ENCODE measurements at regions not wholly inside any gene's neighbourhood (a gene's known extent, or its start where the extent isn't known, plus 50 kb on each side); places are given as distances from the start of the nearest gene placed in this dataset.
"Not testable (repeated sequence)": the region's sequence is repeated elsewhere in the genome, so short reads cannot be mapped to it uniquely, and the experiment has no call there.

DNA sequence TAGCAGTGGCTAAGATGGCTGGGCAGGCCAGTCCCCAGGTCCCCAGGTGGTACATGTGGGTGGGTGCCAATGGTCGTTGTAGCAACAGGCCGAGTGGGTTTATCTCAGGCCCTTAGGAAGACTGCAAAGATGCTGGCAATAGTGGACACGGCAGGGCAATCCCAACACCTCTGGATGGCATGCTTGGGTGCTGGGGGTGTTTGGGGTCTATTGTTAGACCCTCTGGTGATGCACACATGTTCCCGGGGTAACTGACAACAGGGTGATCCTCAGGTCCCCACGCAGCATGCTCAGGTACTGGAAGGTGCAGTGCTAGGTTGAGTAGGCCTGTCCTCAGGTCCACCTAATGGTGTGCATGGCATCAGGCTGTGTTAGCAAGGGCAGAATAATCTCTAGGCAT lies 267.5 kb downstream of the ANKRD50 start:
- H3K4me3 ChIP-seq (ENCODE audit: low read depth, low read length), result no peak overlapping the region
- H3K27ac ChIP-seq (ENCODE audit: low read depth), result no peak overlapping the region
- 94% methylated on average over 5 of the region's 5 CpGs for WGBS
- no peaks in the 10 kb centered on the region for H3K36me3 ChIP-seq (ENCODE audit: insufficient read depth)
- no peak for DNase-seq (ENCODE audit: extremely low spot score)
- H3K4me1 ChIP-seq (ENCODE audit: insufficient read depth), result no peaks in the 10 kb centered on the region

DNA sequence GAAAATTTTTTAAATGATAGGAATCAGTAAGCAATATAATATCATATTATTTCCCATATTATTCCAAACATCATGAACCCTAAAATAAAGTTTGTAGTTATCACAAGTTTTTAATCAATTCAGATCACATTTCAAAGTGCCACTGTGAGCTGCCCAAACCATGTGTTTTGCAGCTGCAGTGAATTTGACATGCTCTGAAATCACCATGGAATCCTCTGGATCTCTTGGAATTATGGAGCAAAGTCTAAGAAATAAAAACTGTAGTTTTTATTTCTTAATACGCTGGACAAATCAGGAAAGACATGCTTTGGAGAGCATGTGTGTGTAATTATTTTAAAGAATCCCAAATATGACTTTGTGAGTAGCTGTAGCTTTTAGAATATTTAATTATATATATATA lies 262.7 kb downstream of the ANKRD50 start:
- DNase-seq (ENCODE audit: extremely low spot score), result no peak
- no peaks in the 10 kb centered on the region for H3K36me3 ChIP-seq (ENCODE audit: insufficient read depth)
- H3K4me1 ChIP-seq (ENCODE audit: insufficient read depth), result no peaks in the 10 kb centered on the region
- 84% methylated on average over 1 of the region's 1 CpG for WGBS
- H3K4me3 ChIP-seq (ENCODE audit: low read depth, low read length), result no peak overlapping the region
- H3K27ac ChIP-seq (ENCODE audit: low read depth), result no peak overlapping the region

DNA sequence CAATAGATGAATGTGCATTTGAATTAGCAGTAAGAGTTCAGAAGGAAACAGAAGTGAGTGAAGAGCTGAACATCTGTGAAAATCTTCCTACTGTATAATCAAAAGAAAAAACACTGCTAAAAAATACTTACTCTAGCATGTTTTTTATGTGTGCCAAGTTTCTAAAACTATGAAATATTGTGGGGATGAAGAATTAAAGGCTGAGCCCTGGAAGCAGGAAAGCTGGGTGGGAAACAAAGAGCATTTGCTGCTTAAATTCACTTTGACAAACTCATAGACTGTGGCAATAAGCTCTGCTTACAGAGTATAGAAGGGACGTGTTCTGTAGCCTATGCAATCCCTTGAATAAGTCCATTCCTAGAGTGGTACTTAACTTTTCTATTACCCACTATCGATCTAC lies 261.7 kb downstream of the ANKRD50 start:
- Histone ChIP-seq H3K27ac (ENCODE audit: low read depth) (no peak overlapping the region), H3K4me3 (ENCODE audit: low read depth, low read length) (no peak overlapping the region), H3K4me1 (ENCODE audit: insufficient read depth) (no peaks in the 10 kb centered on the region), H3K36me3 (ENCODE audit: insufficient read depth) (no peaks in the 10 kb centered on the region)
- 85% methylated on average over 2 of the region's 2 CpGs for WGBS
- DNase-seq (ENCODE audit: extremely low spot score), result no peak

DNA sequence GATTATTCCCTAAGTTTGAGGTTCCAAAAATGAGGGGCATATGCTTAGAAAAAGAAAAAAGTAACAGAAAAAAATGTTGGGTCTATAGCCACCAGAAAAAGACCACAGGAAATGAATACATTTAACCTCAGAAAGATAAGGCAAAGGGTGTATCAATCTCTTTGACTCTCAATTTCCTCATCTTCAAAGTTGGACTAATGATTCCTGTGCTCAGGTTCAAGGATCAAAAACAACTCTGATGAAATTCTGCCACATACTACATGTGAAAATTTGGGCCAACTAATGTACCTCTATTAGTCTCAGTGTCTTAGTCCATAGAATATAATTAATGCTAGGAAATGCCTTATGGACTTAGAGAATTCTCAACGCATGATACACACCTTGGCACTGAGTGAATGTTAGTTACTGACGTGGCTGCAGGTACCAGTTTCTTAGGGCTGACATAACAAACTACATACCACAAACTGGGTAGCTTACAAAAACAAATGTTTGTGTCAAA lies 257.7 kb downstream of the ANKRD50 start:
- Histone ChIP-seq H3K4me1 (ENCODE audit: insufficient read depth) (no peaks in the 10 kb centered on the region), H3K4me3 (ENCODE audit: low read depth, low read length) (no peak overlapping the region), H3K36me3 (ENCODE audit: insufficient read depth) (no peaks in the 10 kb centered on the region), H3K27ac (ENCODE audit: low read depth) (no peak overlapping the region)
- WGBS, result 95% methylated on average over 2 of the region's 2 CpGs
- no peak for DNase-seq (ENCODE audit: extremely low spot score)

DNA sequence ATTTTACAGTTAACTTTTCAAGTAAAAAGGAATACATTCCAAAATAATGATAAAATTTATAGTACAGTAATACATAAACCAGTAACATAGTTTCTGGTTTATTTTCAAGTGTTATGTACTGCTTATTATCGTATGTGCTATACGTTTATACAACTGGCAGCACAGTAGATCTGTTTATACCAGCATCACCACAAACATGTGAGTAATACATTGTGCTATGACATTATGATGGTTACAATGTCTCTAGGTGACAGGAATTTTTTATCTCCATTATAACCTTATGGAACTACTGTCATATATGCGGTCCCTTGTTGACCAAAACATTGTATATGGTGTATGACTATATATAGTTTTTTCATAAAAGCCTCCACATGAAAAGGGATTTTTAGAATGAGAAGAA lies 256.9 kb downstream of the ANKRD50 start:
- 91% methylated on average over 3 of the region's 3 CpGs for WGBS
- no peaks in the 10 kb centered on the region for H3K4me1 ChIP-seq (ENCODE audit: insufficient read depth)
- no peak for DNase-seq (ENCODE audit: extremely low spot score)

DNA sequence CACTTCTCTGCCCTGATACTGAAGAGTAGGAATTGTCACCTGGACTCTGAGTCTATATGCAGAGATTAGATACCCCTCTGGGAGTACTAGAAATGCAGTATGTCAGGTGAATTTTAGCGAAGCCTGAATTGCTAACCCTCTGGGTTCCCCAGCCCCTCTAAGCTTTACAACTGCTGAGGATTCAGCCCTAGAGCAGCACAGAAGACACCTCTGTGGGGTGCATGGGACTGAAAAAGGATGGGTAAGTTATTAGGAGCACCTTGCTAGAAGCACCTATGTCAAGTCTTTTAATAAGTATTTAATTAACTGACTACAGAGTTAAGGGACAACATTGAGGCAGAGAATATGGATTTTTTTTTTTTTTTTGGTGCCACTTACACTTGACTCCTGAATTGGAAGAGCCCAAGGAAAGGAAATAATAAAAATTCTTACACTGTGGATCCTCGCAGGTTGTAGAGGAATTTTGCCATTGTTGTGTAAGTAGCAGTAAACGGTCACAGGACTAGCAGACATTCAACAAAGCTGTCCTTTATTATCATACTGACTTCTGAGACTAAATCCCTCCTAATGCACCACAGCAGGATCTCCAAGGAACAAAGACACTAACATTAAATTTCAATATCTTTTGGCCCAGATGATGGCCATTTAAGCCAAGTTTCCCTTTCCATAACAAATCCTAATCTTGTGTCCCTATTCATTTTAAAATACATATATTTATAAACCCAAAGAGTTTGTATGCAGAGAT lies 253.2 kb downstream of the ANKRD50 start:
- DNase-seq (ENCODE audit: extremely low spot score), result no peak
- no peak overlapping the region for H3K27ac ChIP-seq (ENCODE audit: low read depth)
- no peaks in the 10 kb centered on the region for H3K4me1 ChIP-seq (ENCODE audit: insufficient read depth)
- no peaks in the 10 kb centered on the region for H3K36me3 ChIP-seq (ENCODE audit: insufficient read depth)
- no peak overlapping the region for H3K4me3 ChIP-seq (ENCODE audit: low read depth, low read length)
- 46% methylated on average over 3 of the region's 3 CpGs for WGBS

More for the DNA sequence above, 256.9 kb downstream of the ANKRD50 start:
- Histone ChIP-seq H3K4me3 (ENCODE audit: low read depth, low read length) (no peak overlapping the region), H3K27ac (ENCODE audit: low read depth) (no peak overlapping the region), H3K36me3 (ENCODE audit: insufficient read depth) (no peaks in the 10 kb centered on the region)

DNA sequence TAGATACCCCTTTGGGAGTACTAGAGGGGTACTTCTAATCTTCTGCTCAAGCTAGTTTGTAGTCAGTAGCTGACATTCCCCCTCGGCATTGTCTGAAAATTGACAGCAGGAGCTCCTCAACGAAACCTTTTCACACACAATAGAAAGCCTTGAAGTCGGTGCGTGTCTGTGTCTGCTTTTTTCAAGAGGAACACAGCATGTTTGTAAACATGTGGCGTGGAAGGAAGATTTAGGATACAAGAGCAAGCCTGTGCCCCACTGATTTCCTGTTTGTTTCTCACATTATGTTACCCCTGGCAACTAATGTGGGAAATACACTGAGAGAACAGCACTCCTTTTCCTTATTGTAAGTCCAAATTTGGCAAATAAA lies 252.6 kb downstream of the ANKRD50 start:
- Histone ChIP-seq H3K36me3 (ENCODE audit: insufficient read depth) (no peaks in the 10 kb centered on the region), H3K4me3 (ENCODE audit: low read depth, low read length) (no peak overlapping the region), H3K4me1 (ENCODE audit: insufficient read depth) (no peaks in the 10 kb centered on the region), H3K27ac (ENCODE audit: low read depth) (no peak overlapping the region)
- no peak for DNase-seq (ENCODE audit: extremely low spot score)
- WGBS, result 20% methylated on average over 5 of the region's 5 CpGs

DNA sequence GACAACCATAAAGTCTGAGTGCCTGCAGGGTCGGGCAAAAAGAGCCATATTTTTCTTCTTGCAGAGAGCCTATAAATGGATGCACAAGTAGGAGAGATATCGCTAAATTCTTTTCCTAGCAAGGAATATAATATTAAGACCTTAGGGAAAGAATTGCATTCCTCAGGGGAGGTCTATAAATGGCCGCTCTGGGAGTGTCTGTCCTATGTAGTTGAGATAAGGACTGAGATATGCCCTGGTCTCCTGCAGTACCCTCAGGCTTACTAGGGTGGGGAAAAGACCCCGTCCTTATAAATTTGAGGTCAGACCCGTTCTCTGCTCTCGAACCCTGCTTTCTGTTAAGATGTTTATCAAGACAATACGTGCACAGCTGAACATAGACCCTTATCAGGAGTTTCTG lies 250.9 kb downstream of the ANKRD50 start:
- not testable (repeated sequence) for H3K36me3 ChIP-seq (ENCODE audit: insufficient read depth); DNase-seq (ENCODE audit: extremely low spot score); H3K27ac ChIP-seq (ENCODE audit: low read depth); H3K4me1 ChIP-seq (ENCODE audit: insufficient read depth); H3K4me3 ChIP-seq (ENCODE audit: low read depth, low read length)
- 97% methylated on average over 7 of the region's 7 CpGs for WGBS

DNA sequence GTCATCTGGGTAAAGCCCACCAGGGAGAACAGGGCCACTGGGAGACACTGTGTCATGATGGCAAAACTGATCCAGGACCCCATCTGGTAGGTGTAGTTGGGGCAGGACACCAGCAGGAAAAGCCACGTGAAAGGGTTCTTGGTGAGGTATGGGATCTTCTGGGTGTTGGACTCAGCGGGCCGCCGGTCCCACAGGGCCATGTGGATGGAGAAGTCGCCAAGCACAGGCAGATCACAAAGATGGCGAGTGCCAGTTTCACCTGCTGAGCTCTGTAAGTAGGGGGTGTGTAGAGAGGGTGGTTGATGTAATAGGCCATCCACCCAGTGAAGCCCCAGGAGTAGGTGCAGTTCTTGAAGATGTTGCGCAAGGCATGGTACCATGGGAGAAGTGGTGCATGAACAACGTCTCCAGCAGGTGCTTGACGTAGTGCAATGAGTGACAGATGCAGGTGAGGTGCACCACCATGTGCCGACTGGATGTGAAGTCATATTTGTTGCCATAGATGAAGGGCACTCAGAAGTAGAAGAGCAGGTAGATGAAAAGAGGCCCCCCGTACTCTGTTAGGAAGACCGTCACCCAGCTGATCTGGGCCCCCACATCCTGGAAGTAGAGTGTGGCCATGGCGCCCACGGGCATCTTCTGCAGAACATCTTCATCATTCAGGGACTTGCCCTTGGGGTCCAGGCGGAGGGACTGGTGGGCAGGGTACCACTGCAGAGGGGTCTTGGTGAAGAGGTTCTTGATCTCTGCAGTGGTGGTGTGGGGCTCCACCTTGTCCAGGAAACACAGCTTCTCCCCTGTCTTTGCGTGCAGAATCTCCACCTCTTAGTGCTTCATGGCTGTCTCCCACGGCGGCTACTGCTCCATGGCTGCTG lies 249.3 kb downstream of the ANKRD50 start:
- Histone ChIP-seq H3K4me3 (ENCODE audit: low read depth, low read length) (no peak overlapping the region), H3K4me1 (ENCODE audit: insufficient read depth) (no peaks in the 10 kb centered on the region), H3K27ac (ENCODE audit: low read depth) (no peak overlapping the region), H3K36me3 (ENCODE audit: insufficient read depth) (no peaks in the 10 kb centered on the region)
- DNase-seq (ENCODE audit: extremely low spot score), result no peak
- WGBS, result 98% methylated on average over 18 of the region's 18 CpGs

DNA sequence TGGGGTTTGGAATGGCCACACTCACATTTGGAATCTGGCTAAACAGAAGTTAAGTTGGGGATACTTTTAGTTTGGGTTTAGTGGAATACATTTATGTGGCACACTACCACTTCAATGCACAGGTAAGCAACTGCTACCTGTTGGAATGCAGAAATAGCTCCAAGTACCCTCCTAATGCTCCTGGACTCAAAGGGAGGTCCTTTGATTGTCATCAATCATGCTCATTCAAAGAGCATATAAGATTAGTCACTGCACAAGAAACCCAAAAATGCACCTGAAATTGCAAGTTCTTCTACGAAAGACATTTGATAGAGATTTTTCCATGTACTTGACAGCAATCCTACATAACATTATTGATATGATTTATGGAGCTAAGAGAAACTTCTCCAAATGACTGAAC lies 247.7 kb downstream of the ANKRD50 start:
- 91% methylated on average over 1 of the region's 1 CpG for WGBS
- Histone ChIP-seq H3K36me3 (ENCODE audit: insufficient read depth) (no peaks in the 10 kb centered on the region), H3K4me1 (ENCODE audit: insufficient read depth) (no peaks in the 10 kb centered on the region), H3K27ac (ENCODE audit: low read depth) (no peak overlapping the region), H3K4me3 (ENCODE audit: low read depth, low read length) (no peak overlapping the region)
- DNase-seq (ENCODE audit: extremely low spot score), result no peak

DNA sequence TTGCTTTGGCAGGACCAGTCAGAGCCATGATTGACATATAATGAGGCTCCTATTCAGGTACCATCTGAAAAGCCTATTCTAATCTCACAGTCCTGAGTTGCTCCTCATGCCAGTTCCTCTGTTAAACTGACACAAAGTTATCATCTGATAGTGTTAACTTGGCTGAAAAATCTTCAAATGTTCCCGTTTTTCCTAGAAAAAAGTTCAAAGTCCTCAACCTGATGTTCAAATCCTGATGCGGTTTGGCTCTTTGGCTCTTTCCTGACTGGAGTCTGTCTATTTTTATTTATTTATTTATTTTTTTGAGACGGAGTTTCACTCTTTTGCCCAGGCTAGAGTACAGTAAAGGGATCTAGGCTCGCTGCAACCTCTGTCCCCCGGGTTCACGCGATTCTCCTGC lies 244.2 kb downstream of the ANKRD50 start:
- H3K27ac ChIP-seq (ENCODE audit: low read depth), result no peak overlapping the region
- 95% methylated on average over 7 of the region's 7 CpGs for WGBS
- no peak overlapping the region for H3K4me3 ChIP-seq (ENCODE audit: low read depth, low read length)
- no peak for DNase-seq (ENCODE audit: extremely low spot score)
- H3K36me3 ChIP-seq (ENCODE audit: insufficient read depth), result no peaks in the 10 kb centered on the region
- no peaks in the 10 kb centered on the region for H3K4me1 ChIP-seq (ENCODE audit: insufficient read depth)

DNA sequence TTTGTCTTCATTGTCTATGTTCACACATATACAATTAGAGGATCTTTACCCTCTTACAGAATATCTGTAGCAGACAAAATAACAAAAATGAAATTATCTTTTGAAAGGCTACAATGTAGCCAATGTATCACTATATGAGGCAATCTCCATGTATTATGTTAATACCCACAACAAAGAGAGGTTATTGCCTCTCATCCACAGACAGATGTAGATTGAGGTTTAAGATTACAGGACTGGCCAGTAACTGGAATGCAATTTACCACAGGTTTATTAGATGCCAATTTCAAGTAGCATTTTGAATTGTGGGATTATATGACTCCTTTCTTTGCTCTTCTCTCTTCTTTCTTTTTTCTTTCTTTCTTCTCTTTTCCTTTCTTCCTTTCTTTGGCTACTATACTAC lies 242.6 kb downstream of the ANKRD50 start:
- no peak for DNase-seq (ENCODE audit: extremely low spot score)
- Histone ChIP-seq H3K27ac (ENCODE audit: low read depth) (no peak overlapping the region), H3K4me3 (ENCODE audit: low read depth, low read length) (no peak overlapping the region), H3K4me1 (ENCODE audit: insufficient read depth) (no peaks in the 10 kb centered on the region), H3K36me3 (ENCODE audit: insufficient read depth) (no peaks in the 10 kb centered on the region)

DNA sequence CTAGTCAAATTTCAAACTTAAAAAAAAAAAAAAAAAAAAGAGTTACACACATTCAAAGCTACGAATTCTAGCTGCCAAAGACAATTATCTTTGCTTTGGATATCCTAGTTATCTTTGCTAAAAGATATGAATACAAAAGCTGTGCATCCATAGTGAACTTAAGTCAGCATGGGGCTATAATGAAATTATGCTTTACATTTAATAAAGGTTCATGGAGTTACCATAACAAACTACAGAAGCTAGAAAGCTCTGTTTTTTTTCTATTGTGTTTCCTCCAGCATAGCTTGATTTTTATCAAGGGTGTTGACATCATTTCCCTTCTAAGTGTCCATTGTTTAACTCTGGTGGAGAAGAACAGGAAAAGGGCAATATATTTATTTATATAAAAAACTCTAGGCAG lies 234.1 kb downstream of the ANKRD50 start:
- no peak for DNase-seq (ENCODE audit: extremely low spot score)
- H3K4me3 ChIP-seq (ENCODE audit: low read depth, low read length), result no peak overlapping the region
- WGBS, result 32% methylated on average over 1 of the region's 1 CpG
- H3K27ac ChIP-seq (ENCODE audit: low read depth), result no peak overlapping the region
- H3K4me1 ChIP-seq (ENCODE audit: insufficient read depth), result no peaks in the 10 kb centered on the region
- no peaks in the 10 kb centered on the region for H3K36me3 ChIP-seq (ENCODE audit: insufficient read depth)

DNA sequence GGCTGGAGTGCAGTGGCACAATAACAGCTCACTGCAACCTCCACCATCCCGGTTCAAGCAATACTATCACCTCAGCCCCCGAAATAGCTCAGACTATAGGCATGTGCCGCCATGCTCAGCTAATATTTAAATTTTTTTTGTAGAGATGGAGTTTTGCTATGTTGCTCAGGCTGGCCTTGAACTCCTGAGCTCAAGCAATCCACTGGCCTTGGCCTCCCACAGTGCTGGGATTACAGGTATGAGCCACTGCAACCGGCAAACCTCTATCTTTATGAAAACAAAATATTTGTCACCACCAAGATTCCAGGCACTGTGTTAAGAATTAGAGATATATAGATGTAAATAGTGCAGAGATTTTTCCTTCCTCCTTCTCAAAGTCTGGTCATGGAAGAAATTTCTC lies 232.5 kb downstream of the ANKRD50 start:
- no peak for DNase-seq (ENCODE audit: extremely low spot score)

More for the DNA sequence above, 232.5 kb downstream of the ANKRD50 start:
- no peaks in the 10 kb centered on the region for H3K4me1 ChIP-seq (ENCODE audit: insufficient read depth)
- H3K27ac ChIP-seq (ENCODE audit: low read depth), result no peak overlapping the region
- H3K36me3 ChIP-seq (ENCODE audit: insufficient read depth), result no peaks in the 10 kb centered on the region
- 91% methylated on average over 4 of the region's 4 CpGs for WGBS
- no peak overlapping the region for H3K4me3 ChIP-seq (ENCODE audit: low read depth, low read length)
